Iris pigment epithelial cell (primary cell): ENCODE measurements at regions not wholly inside any gene's neighbourhood (a gene's known extent, or its start where the extent isn't known, plus 50 kb on each side); places are given as distances from the start of the nearest gene placed in this dataset.

Experiments
- DNase-seq: peaks from one replicate; pipeline ENCODE4 v3.0.0-alpha.2; 2011; ENCODE audit warnings: low read depth

GRCh38 chr15:54722342-54722986 is 474.3 kb downstream of the RSL24D1 start:
- DNase-seq: no peak

- no peak for DNase-seq
Observed at GRCh38 chr15:54719325-54719724, 477.4 kb downstream of the RSL24D1 start.

DNA sequence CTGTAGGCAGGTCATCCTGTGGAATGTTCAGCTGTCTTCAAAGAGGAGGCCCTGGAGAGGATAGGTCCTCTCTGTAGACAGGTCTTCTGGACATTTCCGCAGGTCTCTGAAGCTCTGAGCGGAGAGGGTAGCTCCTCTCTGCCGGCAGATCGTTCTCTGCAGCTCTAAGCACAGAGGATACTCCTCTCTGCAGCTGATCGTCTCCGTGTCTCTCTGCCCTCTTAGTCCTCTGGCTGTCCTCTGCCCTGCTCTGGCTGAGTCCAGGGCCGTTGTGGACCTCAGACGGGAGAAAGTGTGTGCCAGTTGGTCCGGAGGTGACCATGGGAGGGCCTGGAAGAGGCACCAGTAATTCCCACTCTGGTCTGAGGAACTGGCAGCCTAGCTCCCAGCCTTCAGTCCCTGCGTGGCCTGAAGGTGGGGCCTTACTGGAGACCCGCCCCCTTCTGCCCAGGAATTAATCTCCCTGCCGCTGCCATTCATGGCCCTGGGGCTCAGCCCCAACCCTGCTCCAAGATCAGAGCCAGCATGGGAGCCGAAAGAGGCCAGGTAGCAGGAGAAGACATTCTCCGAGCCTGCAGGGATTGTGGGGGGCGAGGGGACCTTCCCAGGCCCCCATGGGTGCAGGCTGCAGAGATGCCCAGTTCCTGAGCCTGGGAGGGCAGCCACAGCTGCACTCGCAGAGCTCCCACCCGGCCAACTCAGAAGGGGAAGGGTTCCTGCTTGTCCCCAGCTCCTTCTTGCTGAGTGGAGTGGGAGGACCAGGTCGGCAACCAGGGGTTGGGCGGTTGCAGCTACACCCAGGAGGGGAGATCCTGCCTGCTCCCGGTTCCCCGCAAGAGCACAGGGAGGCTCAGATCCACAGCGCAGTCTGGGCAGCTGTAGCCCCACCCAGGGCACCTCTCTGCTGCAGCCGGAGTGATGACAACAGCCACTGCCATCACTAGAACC is 488.7 kb downstream of the RSL24D1 start:
- no peak for DNase-seq

DNA sequence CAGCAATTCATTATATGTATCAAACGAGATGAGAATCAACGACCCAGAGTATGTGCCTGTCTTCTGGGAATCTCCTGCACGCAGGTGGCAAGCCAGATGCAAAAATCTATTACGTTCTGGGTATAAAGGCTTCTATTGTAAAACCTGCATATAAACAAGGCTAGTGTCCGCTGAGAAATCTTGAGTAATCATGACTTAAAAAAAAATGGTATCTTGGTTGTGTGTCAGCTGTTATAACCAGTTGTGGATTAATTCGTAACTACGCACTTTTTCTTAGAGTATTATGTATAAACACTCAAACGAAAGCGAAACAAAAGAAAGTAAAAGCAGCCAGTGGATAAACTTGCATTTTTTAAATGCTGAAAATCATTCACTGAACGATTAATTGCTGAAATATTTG is 509.1 kb downstream of the RSL24D1 start:
- DNase-seq: no peak
